ENCODE measurements at regions not wholly inside any gene's neighbourhood (a gene's known extent, or its start where the extent isn't known, plus 50 kb on each side); places are given as distances from the start of the nearest gene placed in this dataset.
"Not testable (repeated sequence)": the region's sequence is repeated elsewhere in the genome, so short reads cannot be mapped to it uniquely, and the experiment has no call there.

GRCh38 chr10:4151466-4151865, 366.5 kb upstream of the KLF6 start:
- Histone ChIP-seq H3K4me1 (no peaks in the 10 kb centered on the region), H3K27me3 (no peaks in the 10 kb centered on the region), H3K4me3 (no peak overlapping the region), H3K27ac (no peak overlapping the region), H3K36me3 (no peaks in the 10 kb centered on the region), H3K9me3 (no peaks in the 10 kb centered on the region)
- TF ChIP-seq CTCF (IDR thresholded peaks at IDR 0.05), result no peak
- intact Hi-C loops (cut with DNase I), result no loop called here
- ATAC-seq, result no peak
- DNase-seq, result no peak

- H3K4me3 ChIP-seq, result no peak overlapping the region
- no peak for TF ChIP-seq CTCF (IDR thresholded peaks at IDR 0.05)
- H3K27me3 ChIP-seq, result no peaks in the 10 kb centered on the region
- DNase-seq (no peak), ATAC-seq (no peak)
- no peaks in the 10 kb centered on the region for H3K4me1 ChIP-seq
- no peak overlapping the region for H3K27ac ChIP-seq
- no peaks in the 10 kb centered on the region for H3K9me3 ChIP-seq
- intact Hi-C loops (cut with DNase I), result no loop called here
- H3K36me3 ChIP-seq, result no peaks in the 10 kb centered on the region
These were observed 365.7 kb upstream of the KLF6 start for GRCh38 chr10:4150676-4151075.

- H3K27me3 ChIP-seq; H3K9me3 ChIP-seq; H3K36me3 ChIP-seq; H3K4me3 ChIP-seq; H3K27ac ChIP-seq; DNase-seq; ATAC-seq; H3K4me1 ChIP-seq; intact Hi-C loops (cut with DNase I): not testable (repeated sequence)
These were observed 364.5 kb upstream of the KLF6 start for GRCh38 chr10:4149460-4149859.

- no peaks in the 10 kb centered on the region for H3K9me3 ChIP-seq
- DNase-seq (no peak), ATAC-seq (no peak)
- no peaks in the 10 kb centered on the region for H3K36me3 ChIP-seq
- H3K27ac ChIP-seq, result no peak overlapping the region
- intact Hi-C loops (cut with DNase I), result no loop called here
- TF ChIP-seq CTCF (IDR thresholded peaks at IDR 0.05), result no peak
- H3K27me3 ChIP-seq, result no peaks in the 10 kb centered on the region
- H3K4me3 ChIP-seq, result no peak overlapping the region
- H3K4me1 ChIP-seq, result no peaks in the 10 kb centered on the region
These were observed 362.2 kb upstream of the KLF6 start for GRCh38 chr10:4147245-4147644.

- DNase-seq (no peak), ATAC-seq (no peak)
- TF ChIP-seq CTCF (IDR thresholded peaks at IDR 0.05), result no peak
- intact Hi-C loops (cut with DNase I), result no loop called here
- H3K27ac ChIP-seq, result no peak overlapping the region
- H3K4me3 ChIP-seq, result no peak overlapping the region
- no peaks in the 10 kb centered on the region for H3K4me1 ChIP-seq
- no peaks in the 10 kb centered on the region for H3K27me3 ChIP-seq
- H3K9me3 ChIP-seq, result peaks cover 0 to 20% of the 10 kb centered on the region in 2 donors
- no peaks in the 10 kb centered on the region for H3K36me3 ChIP-seq
These were observed 359.8 kb upstream of the KLF6 start for GRCh38 chr10:4144817-4145216.

- ATAC-seq, result peak; percentile 37
- Histone ChIP-seq H3K4me1 (no peaks in the 10 kb centered on the region), H3K27me3 (no peaks in the 10 kb centered on the region), H3K36me3 (no peaks in the 10 kb centered on the region), H3K9me3 (peaks cover 0 to 24% of the 10 kb centered on the region in 2 donors), H3K27ac (no peak overlapping the region), H3K4me3 (no peak overlapping the region)
- intact Hi-C loops (cut with DNase I), result no loop called here
- no peak for DNase-seq
- no peak for TF ChIP-seq CTCF (IDR thresholded peaks at IDR 0.05)
These were observed 356.5 kb upstream of the KLF6 start for GRCh38 chr10:4141471-4141870.

All from left lung (tissue), 4 donors.